ENCODE measurements at regions not wholly inside any gene's neighbourhood (a gene's known extent, or its start where the extent isn't known, plus 50 kb on each side); places are given as distances from the start of the nearest gene placed in this dataset.
A peak's percentile ranks its signal among the peaks of the same experiment; 100 is the strongest.
"Not testable (repeated sequence)": the region's sequence is repeated elsewhere in the genome, so short reads cannot be mapped to it uniquely, and the experiment has no call there.

DNA sequence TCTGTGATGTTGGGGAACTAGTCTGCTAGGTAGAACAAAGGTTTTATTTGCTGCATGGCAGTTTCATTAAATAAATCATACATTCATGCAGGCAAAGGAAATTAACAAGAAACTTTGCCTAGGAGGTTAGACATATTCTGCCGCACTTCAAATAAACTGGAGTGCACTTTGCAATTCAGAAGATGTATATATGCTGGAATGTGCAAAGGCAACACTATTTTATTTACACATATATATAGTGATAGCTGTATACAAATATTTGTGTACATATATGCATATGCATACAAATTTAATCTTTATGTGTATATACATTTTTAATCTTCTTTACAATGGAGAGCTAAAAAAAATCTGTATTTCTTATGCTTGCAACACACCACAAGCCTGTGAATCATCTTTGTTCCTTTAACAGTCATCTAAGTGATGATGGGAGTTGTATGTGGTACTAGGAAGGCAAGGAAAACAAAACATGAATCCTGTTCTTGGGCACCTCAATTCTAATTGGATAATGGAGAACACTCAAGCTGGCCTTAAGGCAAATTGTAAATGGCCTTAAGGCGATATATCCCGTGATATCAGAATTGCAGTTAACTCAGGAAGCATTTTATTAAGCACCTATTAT lies 605.8 kb upstream of the CAMK1G start:
- no peak for DNase-seq

GRCh38 chr1:208979776-208980175 lies 603.7 kb upstream of the CAMK1G start:
- DNase-seq = no peak

GRCh38 chr1:208980605-208981004 lies 602.9 kb upstream of the CAMK1G start:
- no peak for DNase-seq

DNA sequence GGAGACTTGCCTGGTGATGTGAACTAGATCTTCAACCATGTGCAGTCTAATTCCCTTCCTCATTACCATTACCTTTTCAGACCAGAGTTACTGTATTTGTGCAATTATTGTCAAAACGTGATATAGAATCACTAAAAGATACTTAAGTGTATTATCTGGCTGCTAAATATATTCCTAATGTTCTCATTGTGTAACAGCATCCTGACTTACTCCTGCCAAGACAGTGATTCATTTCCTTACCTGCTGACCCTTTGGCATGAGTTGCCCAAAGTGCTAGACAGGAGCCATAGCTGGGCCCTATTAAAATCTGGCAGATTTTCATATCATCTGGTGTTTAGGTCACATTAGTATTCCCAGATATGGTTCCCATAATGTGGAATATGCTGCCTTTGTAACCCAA lies 598.3 kb upstream of the CAMK1G start:
- DNase-seq = no peak

- no peak for DNase-seq
Measured at GRCh38 chr1:208988811-208989222, 594.7 kb upstream of the CAMK1G start.

GRCh38 chr1:208990456-208990855 lies 593.1 kb upstream of the CAMK1G start:
- no peak for DNase-seq

GRCh38 chr1:208997053-208997452 lies 586.5 kb upstream of the CAMK1G start:
- DNase-seq = not testable (repeated sequence)

- no peak for DNase-seq
Measured at GRCh38 chr1:208997726-208998312, 585.7 kb upstream of the CAMK1G start.

DNA sequence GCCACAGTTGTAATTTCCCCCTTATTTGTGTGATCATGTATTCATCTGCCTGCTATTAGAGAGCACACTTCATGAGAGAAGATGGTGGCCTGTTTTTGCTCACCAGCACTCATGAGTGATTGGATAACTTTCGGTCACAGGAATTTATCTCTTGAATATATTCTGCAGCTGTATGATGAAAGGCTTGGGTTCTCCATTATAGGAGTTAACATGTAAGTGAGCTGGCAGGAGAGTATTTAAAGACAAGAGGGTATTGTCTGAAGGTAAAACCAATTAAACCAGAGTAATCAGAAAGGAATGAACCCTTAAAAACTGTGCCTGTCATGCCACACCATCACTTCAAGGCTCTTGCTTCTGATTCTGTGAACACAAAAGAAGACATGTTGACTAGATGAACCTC lies 574.9 kb upstream of the CAMK1G start:
- no peak for DNase-seq

DNA sequence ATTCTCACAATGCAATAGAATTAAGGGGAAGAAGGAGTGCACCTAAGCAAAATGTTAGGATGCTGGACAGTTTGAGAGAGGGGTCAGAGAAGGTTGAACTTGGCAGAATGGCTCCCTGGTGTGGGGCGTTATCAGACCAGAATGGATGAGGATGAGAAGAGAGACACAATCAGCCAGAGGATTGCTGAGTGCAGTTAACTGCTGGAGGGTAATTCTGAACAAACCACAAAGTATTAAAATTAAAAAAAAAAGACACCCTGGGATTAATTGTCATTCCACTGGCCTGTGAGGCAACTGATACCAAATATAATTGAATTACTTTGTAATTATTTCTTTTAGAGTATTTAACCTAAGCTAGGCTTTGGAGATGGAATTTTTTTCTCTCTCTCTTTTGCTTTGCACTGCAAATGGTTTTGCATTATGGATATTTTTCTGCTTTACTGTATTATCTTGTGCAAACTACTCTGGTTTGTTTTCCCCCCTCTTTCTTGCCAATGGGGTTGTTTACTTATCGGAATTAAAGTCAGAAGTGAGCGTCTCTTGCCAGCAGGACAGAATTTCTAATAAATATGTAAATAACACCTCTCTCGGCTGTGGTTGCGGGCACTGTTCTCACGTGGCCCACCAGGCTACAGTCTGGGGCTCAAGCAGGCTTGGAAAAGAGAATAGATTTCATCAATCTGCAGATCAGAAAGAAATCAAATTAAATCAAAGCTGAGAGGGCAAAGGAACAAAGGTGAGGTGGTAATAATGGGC lies 572.9 kb upstream of the CAMK1G start:
- DNase-seq = no peak

DNA sequence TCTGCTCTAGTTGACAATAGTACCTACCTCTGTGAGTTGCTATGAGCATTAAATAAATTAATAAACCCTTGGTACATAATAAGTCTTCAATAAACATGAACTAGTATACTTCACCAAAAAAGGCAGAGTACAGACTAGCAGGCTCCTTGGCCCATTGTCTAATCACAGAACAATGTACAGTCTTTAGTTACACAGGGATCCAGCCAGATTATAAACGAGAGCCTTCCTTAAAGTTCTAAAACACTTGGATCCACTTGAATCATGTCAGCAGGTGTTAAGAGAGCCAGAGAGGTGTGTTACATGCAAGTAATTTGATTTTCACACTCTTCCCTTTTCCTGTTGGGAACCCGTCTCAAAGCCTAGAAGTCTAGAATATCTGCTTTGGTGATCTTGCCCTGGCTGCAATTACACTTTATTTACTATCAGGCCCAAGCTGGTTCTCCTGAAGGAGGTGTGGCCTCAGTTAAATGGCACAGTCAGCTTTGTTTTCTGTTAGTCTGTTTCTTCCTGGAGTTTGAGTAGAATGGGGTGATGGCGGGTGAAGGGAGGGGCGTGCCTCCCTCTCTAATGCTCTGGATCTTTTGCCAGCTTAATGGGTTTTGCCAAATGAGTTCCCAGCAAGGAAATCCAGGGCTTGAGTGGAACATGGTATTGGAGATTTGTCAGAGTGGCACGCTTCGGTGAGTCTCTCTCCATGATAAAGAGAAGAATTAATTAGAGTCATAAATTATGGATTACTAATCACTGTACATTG lies 570.9 kb upstream of the CAMK1G start:
- no peak for DNase-seq

- no peak for DNase-seq
Measured at GRCh38 chr1:209015092-209015491, 568.4 kb upstream of the CAMK1G start.

- DNase-seq = no peak
Measured at GRCh38 chr1:209021622-209022021, 561.9 kb upstream of the CAMK1G start.

DNA sequence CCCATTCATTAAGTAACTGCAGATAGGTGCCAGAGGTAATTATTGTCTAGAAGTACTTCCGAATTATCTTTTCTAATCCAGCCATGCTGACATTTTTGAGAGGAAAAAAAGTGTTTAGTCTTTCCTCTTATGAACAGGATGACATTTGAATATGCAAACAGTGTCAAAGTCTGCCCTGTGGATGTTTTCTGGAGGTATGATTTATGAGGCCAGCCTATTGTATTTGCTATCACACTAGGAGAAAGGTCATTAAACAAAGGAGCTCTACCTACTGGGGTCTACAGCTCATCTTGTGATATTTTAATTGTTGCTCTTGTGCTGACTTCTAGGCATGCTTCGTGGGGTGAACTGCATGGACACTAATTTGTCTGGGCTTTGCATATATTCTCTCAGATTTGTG lies 559.7 kb upstream of the CAMK1G start:
- no peak for DNase-seq

DNA sequence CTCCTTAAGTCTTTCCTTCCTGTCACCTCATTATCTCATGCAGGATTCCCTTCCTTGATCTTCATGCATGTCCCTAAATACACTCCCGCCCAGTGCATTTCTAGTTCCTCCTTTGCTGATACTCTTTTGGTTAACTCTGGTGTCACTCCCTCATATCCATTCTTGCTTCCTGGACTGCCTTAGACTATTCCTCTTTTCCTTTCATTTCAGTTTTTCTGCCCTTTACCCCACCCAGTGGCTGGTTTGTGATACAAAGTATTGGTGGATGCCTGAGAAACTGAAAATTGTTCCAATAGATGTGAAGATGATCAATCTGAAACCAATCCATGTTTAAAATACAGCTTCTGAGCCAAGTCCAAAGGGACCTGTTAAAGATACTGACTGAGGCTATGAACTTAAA lies 553.8 kb upstream of the CAMK1G start:
- DNase-seq = no peak

DNA sequence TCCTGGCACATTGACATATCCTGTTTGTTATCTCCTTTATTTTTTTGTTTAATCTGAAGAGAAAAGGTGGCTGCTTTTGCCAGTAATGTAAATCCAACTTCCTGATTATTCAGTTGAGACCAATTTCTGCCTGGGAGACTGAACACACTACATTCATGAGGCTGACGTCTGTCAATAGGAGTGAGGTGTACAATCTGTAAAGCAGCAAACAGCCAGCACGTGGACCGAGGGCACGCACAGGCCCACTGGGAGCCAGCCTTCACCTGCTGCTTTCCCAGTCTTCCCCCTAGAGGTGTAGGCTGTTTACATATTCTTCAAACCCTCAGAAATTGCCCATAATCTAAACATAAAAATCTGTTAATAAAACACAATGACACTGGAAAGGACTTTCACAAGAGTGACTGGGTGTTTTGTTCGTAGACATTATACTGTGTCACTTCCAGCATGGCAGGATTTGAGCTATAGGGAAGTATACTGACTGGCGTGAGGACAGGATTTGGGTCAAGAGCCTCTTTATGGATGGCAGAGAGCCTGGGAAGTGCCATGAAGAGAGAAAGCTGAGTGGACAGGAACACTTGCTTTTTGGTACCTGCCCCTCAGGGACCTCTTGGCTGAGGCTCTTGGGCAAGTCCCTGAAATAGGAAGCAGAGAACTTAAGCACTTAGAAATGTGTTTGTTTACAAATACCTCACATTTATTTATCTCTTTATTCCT lies 552.9 kb upstream of the CAMK1G start:
- peak; percentile 46 for DNase-seq

GRCh38 chr1:209037064-209037463 lies 546.5 kb upstream of the CAMK1G start:
- no peak for DNase-seq

DNA sequence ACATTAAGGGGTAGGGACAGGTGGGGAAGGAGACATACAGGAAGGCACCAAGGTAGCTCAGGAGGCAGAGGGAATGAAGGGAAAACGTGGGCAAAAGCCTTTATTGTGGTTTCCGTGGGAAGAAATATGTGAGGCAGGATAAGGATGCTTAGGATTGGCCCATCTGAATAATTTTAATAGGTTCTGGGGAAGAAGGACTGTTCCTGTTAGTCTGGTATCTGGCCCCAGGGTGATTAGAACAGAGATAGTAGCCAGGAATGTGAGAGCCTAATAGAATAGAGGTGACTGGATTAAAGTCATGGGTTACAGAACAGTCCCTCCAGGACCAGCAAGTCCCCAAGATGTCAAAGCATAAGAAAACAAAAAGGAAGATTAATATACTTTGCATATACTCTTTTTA lies 545.2 kb upstream of the CAMK1G start:
- DNase-seq = no peak

- DNase-seq = no peak
Measured at GRCh38 chr1:209038735-209039134, 544.8 kb upstream of the CAMK1G start.

DNA sequence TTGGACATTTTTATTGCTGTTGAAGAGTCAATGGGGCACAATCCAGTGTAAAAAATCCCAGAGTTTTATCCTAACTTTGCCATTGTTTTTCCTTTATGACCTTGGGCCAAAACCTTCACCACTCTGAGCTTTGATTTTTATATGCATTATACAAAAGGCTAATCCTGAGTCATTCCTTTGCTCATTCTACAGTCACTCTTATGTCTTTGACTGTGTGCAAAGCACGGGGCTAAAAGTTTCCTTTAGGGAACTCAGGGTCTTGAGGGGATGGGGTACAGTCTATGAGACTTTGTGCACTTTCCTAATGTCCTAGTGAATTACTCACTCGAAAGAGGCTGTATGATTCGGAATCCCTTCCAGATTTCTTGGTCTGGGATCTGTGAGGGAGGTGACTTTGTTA lies 543.2 kb upstream of the CAMK1G start:
- DNase-seq = no peak

DNA sequence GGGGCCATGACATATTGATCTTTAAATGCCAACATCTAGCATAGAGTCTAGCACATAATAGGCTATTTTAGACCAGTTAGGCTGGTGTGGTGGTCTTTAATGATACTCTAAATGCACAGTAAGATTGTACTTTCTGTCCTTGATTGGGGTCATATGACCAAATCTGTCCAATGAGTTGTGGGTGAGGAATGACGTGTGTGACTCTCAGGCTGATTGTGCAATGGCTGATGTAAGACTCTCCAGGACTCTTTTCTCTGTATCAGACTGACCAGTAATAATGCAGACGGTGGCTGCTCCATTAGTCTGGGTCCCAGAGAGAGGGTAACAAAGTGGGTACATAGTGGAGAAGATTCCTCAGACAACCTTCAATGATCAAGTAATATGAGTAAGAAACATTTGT lies 541.6 kb upstream of the CAMK1G start:
- no peak for DNase-seq

DNA sequence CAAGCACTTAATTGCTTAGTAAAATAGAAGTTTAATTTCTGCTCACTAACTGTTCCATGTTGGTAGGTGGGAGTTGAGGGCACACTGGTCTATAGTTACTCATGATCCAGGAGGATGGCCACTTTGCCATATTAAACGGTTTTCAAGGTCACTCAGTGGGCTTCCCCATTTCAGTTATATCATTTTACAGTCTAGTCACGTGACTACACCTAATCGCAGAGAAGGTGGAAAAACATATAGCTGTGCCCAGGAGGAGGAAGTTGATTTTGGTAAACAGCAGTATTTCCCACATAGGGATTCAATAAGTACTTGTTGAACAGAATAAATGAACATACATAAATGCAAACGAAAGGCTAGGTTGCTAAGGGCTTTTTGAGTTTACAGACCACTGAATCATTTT lies 541.1 kb upstream of the CAMK1G start:
- no peak for DNase-seq

Measured in NCI-H2081 treated with DMSO at 0.1 percent for 48 hours (cell line).